Neural progenitor cell (in vitro differentiated cells): ENCODE measurements at regions not wholly inside any gene's neighbourhood (a gene's known extent, or its start where the extent isn't known, plus 50 kb on each side); places are given as distances from the start of the nearest gene placed in this dataset.
A peak's percentile ranks its signal among the peaks of the same experiment; 100 is the strongest.

ENCODE experiments used
- EZH2 ChIP-seq: fragments of 200-600 bp; sonication (generic); IDR thresholded peaks from 2 replicates; pipeline ENCODE4 v1.6.1; 2017; ENCODE audit warnings: antibody characterized with exemption, mild to moderate bottlenecking, moderate library complexity
- TF ChIP-seq, protein P1 (sequence below): fragments of 200-600 bp; sonication (generic); IDR thresholded peaks from 2 replicates; pipeline ENCODE4 v1.5.1; 2017; ENCODE audit warnings: antibody characterized with exemption, mild to moderate bottlenecking

DNA sequence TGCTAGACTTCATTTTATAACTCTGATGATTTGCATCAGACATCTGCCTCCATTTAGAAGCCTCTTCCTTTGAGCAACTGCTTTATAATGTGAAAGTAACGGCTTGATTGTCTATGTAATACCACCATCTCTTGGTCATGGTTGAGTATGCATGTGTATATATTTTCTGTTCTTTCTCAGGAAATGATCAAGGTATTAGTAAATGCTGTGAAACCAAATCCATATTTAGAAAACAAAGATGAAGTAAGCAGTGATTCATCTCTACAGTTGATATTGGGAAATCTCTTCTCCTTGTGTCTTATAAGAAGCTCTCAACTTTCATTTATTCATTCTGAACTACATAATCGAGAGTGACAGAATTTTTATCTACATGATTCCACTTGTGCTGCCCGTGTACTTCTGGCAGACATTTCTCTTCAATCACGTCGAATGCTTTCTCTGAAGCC, 104.6 kb upstream of the ANO3 start:
- TF ChIP-seq, protein P1, sequence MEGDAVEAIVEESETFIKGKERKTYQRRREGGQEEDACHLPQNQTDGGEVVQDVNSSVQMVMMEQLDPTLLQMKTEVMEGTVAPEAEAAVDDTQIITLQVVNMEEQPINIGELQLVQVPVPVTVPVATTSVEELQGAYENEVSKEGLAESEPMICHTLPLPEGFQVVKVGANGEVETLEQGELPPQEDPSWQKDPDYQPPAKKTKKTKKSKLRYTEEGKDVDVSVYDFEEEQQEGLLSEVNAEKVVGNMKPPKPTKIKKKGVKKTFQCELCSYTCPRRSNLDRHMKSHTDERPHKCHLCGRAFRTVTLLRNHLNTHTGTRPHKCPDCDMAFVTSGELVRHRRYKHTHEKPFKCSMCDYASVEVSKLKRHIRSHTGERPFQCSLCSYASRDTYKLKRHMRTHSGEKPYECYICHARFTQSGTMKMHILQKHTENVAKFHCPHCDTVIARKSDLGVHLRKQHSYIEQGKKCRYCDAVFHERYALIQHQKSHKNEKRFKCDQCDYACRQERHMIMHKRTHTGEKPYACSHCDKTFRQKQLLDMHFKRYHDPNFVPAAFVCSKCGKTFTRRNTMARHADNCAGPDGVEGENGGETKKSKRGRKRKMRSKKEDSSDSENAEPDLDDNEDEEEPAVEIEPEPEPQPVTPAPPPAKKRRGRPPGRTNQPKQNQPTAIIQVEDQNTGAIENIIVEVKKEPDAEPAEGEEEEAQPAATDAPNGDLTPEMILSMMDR = peak; percentile 35
- no peak for TF ChIP-seq EZH2
